H9 (cell line): ENCODE measurements at regions not wholly inside any gene's neighbourhood (a gene's known extent, or its start where the extent isn't known, plus 50 kb on each side); places are given as distances from the start of the nearest gene placed in this dataset.

Source experiments
- DNase-seq: peaks from one replicate; pipeline ENCODE4 v3.0.0-alpha.2; 2017
- H2AFZ ChIP-seq: one replicate; pipeline ENCODE4 v1.6.1; 2013; ENCODE audit warnings: mild to moderate bottlenecking, low read length, control low read depth, moderate library complexity
- H2AK5ac ChIP-seq: 2 replicates; pipeline ENCODE4 v1.6.1; 2013; ENCODE audit warnings: low read length, control low read depth, mixed read lengths; ENCODE audit not compliant: insufficient read length
- H2BK120ac ChIP-seq: one replicate; pipeline ENCODE4 v1.6.1; 2013; ENCODE audit warnings: low read depth, mild to moderate bottlenecking, low read length, control low read depth, inconsistent platforms; ENCODE audit not compliant: poor library complexity, severe bottlenecking
- H2BK12ac ChIP-seq: 2 replicates; pipeline ENCODE4 v1.6.1; 2013; ENCODE audit warnings: low read length, control low read depth, mixed read lengths, low read depth; ENCODE audit not compliant: insufficient read length
- H2BK15ac ChIP-seq: 2 replicates; pipeline ENCODE4 v1.6.1; 2013; ENCODE audit warnings: low read depth, low read length, control low read depth
- H2BK20ac ChIP-seq: one replicate; pipeline ENCODE4 v1.6.1; 2013; ENCODE audit warnings: low read depth, mild to moderate bottlenecking, low read length, control low read depth, inconsistent platforms; ENCODE audit not compliant: poor library complexity, severe bottlenecking
- H2BK5ac ChIP-seq: 2 replicates; pipeline ENCODE4 v1.6.1; 2013; ENCODE audit warnings: low read length, control low read depth, mixed read lengths; ENCODE audit not compliant: insufficient read length
- H3K14ac ChIP-seq: 2 replicates; pipeline ENCODE4 v1.6.1; 2013; ENCODE audit warnings: low read length, control low read depth; ENCODE audit not compliant: insufficient read depth
- H3K18ac ChIP-seq: 2 replicates; pipeline ENCODE4 v1.6.1; 2013; ENCODE audit warnings: low read depth, mild to moderate bottlenecking, mixed read lengths, low read length, control low read depth; ENCODE audit not compliant: insufficient read length
- H3K23ac ChIP-seq: 2 replicates; pipeline ENCODE4 v1.6.1; 2013; ENCODE audit warnings: low read length, control low read depth, mixed read lengths, low read depth; ENCODE audit not compliant: insufficient read length
- H3K23me2 ChIP-seq: 2 replicates; pipeline ENCODE4 v1.6.1; 2013; ENCODE audit warnings: low read depth, mild to moderate bottlenecking, mixed read lengths, low read length, control low read depth; ENCODE audit not compliant: insufficient read length, poor library complexity, severe bottlenecking
- H3K27ac ChIP-seq: 2 replicates; pipeline ENCODE4 v1.5.1; 2013; ENCODE audit warnings: low read length, control low read depth, mixed read lengths, low read depth; ENCODE audit not compliant: insufficient read length
- H3K27me3 ChIP-seq: 2 replicates; pipeline ENCODE4 v1.6.1; 2013; ENCODE audit warnings: low read length, control low read depth, inconsistent platforms; ENCODE audit not compliant: insufficient read depth
- H3K4ac ChIP-seq: 2 replicates; pipeline ENCODE4 v1.6.1; 2013; ENCODE audit warnings: low read depth, mild to moderate bottlenecking, control low read depth, inconsistent platforms, low read length, moderate library complexity
- H3K4me1 ChIP-seq: 2 replicates; pipeline ENCODE4 v1.6.1; 2013; ENCODE audit warnings: low read length, control low read depth, inconsistent platforms; ENCODE audit not compliant: insufficient read depth
- H3K4me2 ChIP-seq: 2 replicates; pipeline ENCODE4 v1.6.1; 2013; ENCODE audit warnings: low read length, control low read depth, mixed read lengths; ENCODE audit not compliant: insufficient read length, insufficient read depth
- H3K56ac ChIP-seq: 2 replicates; pipeline ENCODE4 v1.6.1; 2013; ENCODE audit warnings: low read depth, mild to moderate bottlenecking, mixed read lengths, low read length, control low read depth; ENCODE audit not compliant: insufficient read length
- H3K79me1 ChIP-seq: 2 replicates; pipeline ENCODE4 v1.6.1; 2013; ENCODE audit warnings: low read depth, mild to moderate bottlenecking, moderate library complexity, low read length, control low read depth, inconsistent platforms; ENCODE audit not compliant: insufficient read depth, poor library complexity, severe bottlenecking
- H3K79me2 ChIP-seq: 2 replicates; pipeline ENCODE4 v1.6.1; 2013; ENCODE audit warnings: low read length, control low read depth, inconsistent platforms; ENCODE audit not compliant: insufficient read depth
- H3K9ac ChIP-seq: 2 replicates; pipeline ENCODE4 v1.6.1; 2013; ENCODE audit warnings: low read length, control low read depth, mixed read lengths; ENCODE audit not compliant: insufficient read length; ENCODE audit errors: extremely low read depth
- H3K9me3 ChIP-seq: one replicate; pipeline ENCODE4 v1.6.1; 2013; ENCODE audit warnings: low read depth, low read length, inconsistent platforms; ENCODE audit not compliant: control insufficient read depth
- H3T11ph ChIP-seq: one replicate; pipeline ENCODE4 v1.6.1; 2013; ENCODE audit warnings: mild to moderate bottlenecking, low read length, control low read depth, inconsistent platforms
- H4K20me1 ChIP-seq: one replicate; pipeline ENCODE4 v1.6.1; 2013; ENCODE audit not compliant: control insufficient read depth, insufficient read length, insufficient read depth
- H4K5ac ChIP-seq: 2 replicates; pipeline ENCODE4 v1.6.1; 2013; ENCODE audit warnings: low read depth, mild to moderate bottlenecking, mixed read lengths, low read length, control low read depth; ENCODE audit not compliant: insufficient read length
- H4K8ac ChIP-seq: replicated peaks from 2 replicates; pipeline ENCODE4 v1.6.1; 2013; ENCODE audit warnings: low read length, control low read depth, mixed read lengths, low read depth; ENCODE audit not compliant: insufficient read length
- H4K91ac ChIP-seq: 2 replicates; pipeline ENCODE4 v1.6.1; 2013; ENCODE audit warnings: low read depth, mild to moderate bottlenecking, moderate library complexity, mixed read lengths, low read length, control low read depth; ENCODE audit not compliant: insufficient read length
- H3K27ac Mint-ChIP-seq, 3 experiments: 2 replicates in 2 of 3; 3 replicates in 1 of 3; pipeline ENCODE4 v1.8.0; 2020 to 2021; ENCODE audit warnings: mixed read lengths in 3 of 3, mild to moderate bottlenecking in 1 of 3, moderate library complexity in 1 of 3
- H3K27me3 Mint-ChIP-seq: 2 replicates; pipeline ENCODE4 v1.8.0; 2021; ENCODE audit warnings: low read depth, mild to moderate bottlenecking, moderate library complexity, mixed read lengths
- H3K36me3 Mint-ChIP-seq, 3 experiments: 2 replicates in 2 of 3; 3 replicates in 1 of 3; pipeline ENCODE4 v1.8.0; 2020 to 2021; ENCODE audit warnings: low read depth in 3 of 3, mixed read lengths in 3 of 3; ENCODE audit not compliant: insufficient read depth in 1 of 3
- H3K4me1 Mint-ChIP-seq, 2 experiments: 2 replicates each; pipeline ENCODE4 v1.8.0; 2020; ENCODE audit warnings: mixed read lengths in 2 of 2
- H3K4me3 Mint-ChIP-seq, 2 experiments: 2 replicates in 1 of 2; 3 replicates in 1 of 2; pipeline ENCODE4 v1.8.0; 2020 to 2021; ENCODE audit warnings: mild to moderate bottlenecking in 2 of 2, mixed read lengths in 2 of 2, moderate library complexity in 1 of 2
- H3K9me3 Mint-ChIP-seq, 2 experiments: 2 replicates in 1 of 2; 3 replicates in 1 of 2; pipeline ENCODE4 v1.8.0; 2020; ENCODE audit warnings: mild to moderate bottlenecking in 2 of 2, mixed read lengths in 2 of 2, moderate library complexity in 1 of 2
- WGBS: extraction: QIAGEN DNeasy Blood & Tissue Kit; methylation state at CpG from one replicate; pipeline ENCODE4 v1.1.7; 2013; ENCODE audit warnings: missing lambda C conversion rate, low lambda C conversion rate, mixed read lengths; ENCODE audit not compliant: insufficient read length; ENCODE audit errors: extremely low coverage; 5-methylcytosine and 5-hydroxymethylcytosine counted together
- TF ChIP-seq, protein P1 (sequence below): fragments of 200-600 bp; sonication (generic); conservative IDR thresholded peaks from 3 replicates; pipeline ENCODE4 v1.8.0; 2021; ENCODE audit warnings: antibody characterized with exemption, mild to moderate bottlenecking

DNA sequence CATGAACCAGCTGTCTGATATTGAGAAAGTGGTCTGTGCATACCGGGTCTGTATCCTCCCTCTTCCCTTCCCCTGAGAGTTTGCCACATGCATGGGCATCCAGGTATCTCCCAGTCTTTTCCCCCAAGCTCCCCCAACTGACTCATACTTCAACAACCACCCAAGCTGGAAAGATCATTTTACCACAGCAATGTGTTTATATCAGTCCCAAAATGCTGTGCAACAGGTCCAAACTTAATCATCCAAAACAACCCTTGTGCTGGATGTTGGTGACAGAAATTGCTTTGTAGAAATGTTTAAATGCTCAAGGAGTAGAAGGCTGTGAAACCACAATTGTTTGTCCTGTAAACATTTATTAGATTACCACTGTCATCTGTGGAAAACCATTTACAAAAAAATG, 286.8 kb upstream of the KLF3 start:
- no peaks in the 10 kb centered on the region for H3K9me3 ChIP-seq
- H3K4me3 Mint-ChIP-seq = no peak overlapping the region
- no peaks in the 10 kb centered on the region for H3K79me1 ChIP-seq
- no peak overlapping the region for H4K5ac ChIP-seq
- H3K27me3 ChIP-seq = no peaks in the 10 kb centered on the region
- H3K4me1 Mint-ChIP-seq = no peaks in the 10 kb centered on the region
- no peak overlapping the region for H3T11ph ChIP-seq
- H2BK15ac ChIP-seq = no peak overlapping the region
- no peak overlapping the region for H2AFZ ChIP-seq
- no peak for DNase-seq
- H3K9ac ChIP-seq = no peak overlapping the region
- no peak overlapping the region for H2BK20ac ChIP-seq
- H3K18ac ChIP-seq = no peak overlapping the region
- H3K23me2 ChIP-seq = no peaks in the 10 kb centered on the region
- H3K4me1 ChIP-seq = no peaks in the 10 kb centered on the region
- H3K27ac Mint-ChIP-seq = no peak overlapping the region
- H3K27me3 Mint-ChIP-seq = no peaks in the 10 kb centered on the region; the same call in 1 of the 2 replicates
- H2AK5ac ChIP-seq = no peak overlapping the region
- H3K36me3 Mint-ChIP-seq = peaks cover 0 to 3% (median 0%) of the 10 kb centered on the region in 3 experiments; a peak in 2 of 7 replicates
- H4K20me1 ChIP-seq = no peaks in the 10 kb centered on the region
- no peak overlapping the region for H4K91ac ChIP-seq
- no peaks in the 10 kb centered on the region for H3K79me2 ChIP-seq
- H3K4ac ChIP-seq = no peak overlapping the region
- H3K23ac ChIP-seq = no peak overlapping the region
- H3K14ac ChIP-seq = no peak overlapping the region
- TF ChIP-seq, protein P1, sequence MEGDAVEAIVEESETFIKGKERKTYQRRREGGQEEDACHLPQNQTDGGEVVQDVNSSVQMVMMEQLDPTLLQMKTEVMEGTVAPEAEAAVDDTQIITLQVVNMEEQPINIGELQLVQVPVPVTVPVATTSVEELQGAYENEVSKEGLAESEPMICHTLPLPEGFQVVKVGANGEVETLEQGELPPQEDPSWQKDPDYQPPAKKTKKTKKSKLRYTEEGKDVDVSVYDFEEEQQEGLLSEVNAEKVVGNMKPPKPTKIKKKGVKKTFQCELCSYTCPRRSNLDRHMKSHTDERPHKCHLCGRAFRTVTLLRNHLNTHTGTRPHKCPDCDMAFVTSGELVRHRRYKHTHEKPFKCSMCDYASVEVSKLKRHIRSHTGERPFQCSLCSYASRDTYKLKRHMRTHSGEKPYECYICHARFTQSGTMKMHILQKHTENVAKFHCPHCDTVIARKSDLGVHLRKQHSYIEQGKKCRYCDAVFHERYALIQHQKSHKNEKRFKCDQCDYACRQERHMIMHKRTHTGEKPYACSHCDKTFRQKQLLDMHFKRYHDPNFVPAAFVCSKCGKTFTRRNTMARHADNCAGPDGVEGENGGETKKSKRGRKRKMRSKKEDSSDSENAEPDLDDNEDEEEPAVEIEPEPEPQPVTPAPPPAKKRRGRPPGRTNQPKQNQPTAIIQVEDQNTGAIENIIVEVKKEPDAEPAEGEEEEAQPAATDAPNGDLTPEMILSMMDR = no peak
- H3K27ac ChIP-seq = no peak overlapping the region
- WGBS = no CpG with 5 or more reads among the region's 1 CpG
- no peak overlapping the region for H3K56ac ChIP-seq
- no peak overlapping the region for H2BK12ac ChIP-seq
- H2BK120ac ChIP-seq = no peak overlapping the region
- H3K4me2 ChIP-seq = no peak overlapping the region
- peaks cover 0 to 3% of the 10 kb centered on the region in 2 experiments; a peak in 2 of 5 replicates for H3K9me3 Mint-ChIP-seq
- no peak overlapping the region for H2BK5ac ChIP-seq
- H4K8ac ChIP-seq = no peak overlapping the region
